DND-41 (cell line): ENCODE measurements at regions not wholly inside any gene's neighbourhood (a gene's known extent, or its start where the extent isn't known, plus 50 kb on each side); places are given as distances from the start of the nearest gene placed in this dataset.

ENCODE experiments used
- ATAC-seq: fragments of 200-7000 bp; cut with Tn5 transposase; 3 replicates; pipeline ENCODE4 v1.9.1; 2021; ENCODE audit warnings: low read depth; ENCODE audit not compliant: insufficient read depth
- DNase-seq: peaks from one replicate; pipeline ENCODE4 v3.0.0-alpha.2; 2020
- H2AFZ ChIP-seq: 2 replicates; pipeline ENCODE4 v1.6.0; 2012; ENCODE audit warnings: low read depth, low read length
- H3K27ac ChIP-seq: 2 replicates; pipeline ENCODE4 v1.5.1; 2012; ENCODE audit warnings: low read length, inconsistent platforms
- H3K27me3 ChIP-seq: fragments of 200-600 bp; sonication (generic); 2 replicates; pipeline ENCODE4 v1.6.0; 2012; ENCODE audit warnings: low read length, mild to moderate bottlenecking, inconsistent platforms; ENCODE audit not compliant: insufficient read depth, poor library complexity
- H3K36me3 ChIP-seq: 2 replicates; pipeline ENCODE4 v1.5.1; 2012; ENCODE audit warnings: low read length, inconsistent platforms; ENCODE audit not compliant: insufficient read depth
- H3K4me1 ChIP-seq: 2 replicates; pipeline ENCODE4 v1.5.1; 2012; ENCODE audit warnings: mild to moderate bottlenecking, low read length; ENCODE audit not compliant: insufficient read depth
- H3K4me2 ChIP-seq: 2 replicates; pipeline ENCODE4 v1.6.0; 2012; ENCODE audit warnings: mild to moderate bottlenecking, moderate library complexity, low read length, inconsistent platforms; ENCODE audit not compliant: insufficient read depth
- H3K4me3 ChIP-seq, 2 experiments: fragments of 200-600 bp in 1 of 2; shearing (Covaris generic) in 1 of 2; 2 replicates each; pipeline ENCODE4 v1.5.1; 2012 to 2016; ENCODE audit warnings: inconsistent platforms in 2 of 2, low read length in 2 of 2, mild to moderate bottlenecking in 2 of 2, low read depth in 1 of 2, moderate library complexity in 1 of 2
- H3K79me2 ChIP-seq: 2 replicates; pipeline ENCODE4 v1.6.0; 2012; ENCODE audit warnings: low read length, inconsistent platforms; ENCODE audit not compliant: insufficient read depth
- H3K9ac ChIP-seq: 2 replicates; pipeline ENCODE4 v1.6.0; 2012; ENCODE audit warnings: low read depth, mild to moderate bottlenecking, inconsistent platforms, low read length, moderate library complexity
- H3K9me3 ChIP-seq: 2 replicates; pipeline ENCODE4 v1.5.1; 2012; ENCODE audit warnings: low read length, moderate library complexity, mild to moderate bottlenecking, inconsistent platforms; ENCODE audit not compliant: insufficient read depth, severe bottlenecking
- H4K20me1 ChIP-seq: 2 replicates; pipeline ENCODE4 v1.6.0; 2012; ENCODE audit warnings: low read length; ENCODE audit not compliant: insufficient read depth
- CTCF ChIP-seq: IDR thresholded peaks from 2 replicates; pipeline ENCODE4 v1.5.1; 2012; ENCODE audit warnings: borderline replicate concordance, low read length, moderate library complexity, mild to moderate bottlenecking; ENCODE audit not compliant: poor library complexity, severe bottlenecking; ENCODE audit errors: extremely low read depth
- EZH2 ChIP-seq: IDR thresholded peaks from 3 replicates; pipeline ENCODE4 v1.6.1; 2012; ENCODE audit warnings: borderline replicate concordance, low read depth, mild to moderate bottlenecking, moderate library complexity, low read length, inconsistent platforms; ENCODE audit not compliant: severe bottlenecking

DNA sequence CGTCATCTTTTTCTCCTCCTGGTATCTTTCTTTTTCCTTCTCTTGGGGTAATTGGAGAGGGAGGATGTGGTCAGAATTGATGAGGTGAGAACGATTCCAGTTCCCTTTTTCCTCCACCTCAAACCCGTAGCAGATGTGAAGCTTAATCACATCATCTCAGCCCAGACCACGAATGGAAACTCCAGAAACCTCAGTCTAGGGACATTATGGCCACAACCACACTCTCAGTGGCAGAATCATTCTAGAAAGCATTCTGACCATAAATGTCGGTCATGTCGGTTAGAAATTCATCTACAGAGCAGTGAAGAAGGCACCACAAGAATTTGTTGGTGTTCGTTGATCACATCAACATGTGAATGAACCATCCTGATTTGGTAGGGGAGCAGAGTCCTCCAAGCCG is 78.7 kb downstream of the GATA3 start:
- Histone ChIP-seq H3K9ac (no peak overlapping the region), H3K36me3 (no peaks in the 10 kb centered on the region), H4K20me1 (no peaks in the 10 kb centered on the region), H2AFZ (no peak overlapping the region), H3K79me2 (no peaks in the 10 kb centered on the region), H3K4me2 (peak overlapping the region; percentile 25; the same call in 1 of the 2 replicates), H3K27ac (no peak overlapping the region), H3K4me3 (no peak overlapping the region), H3K4me1 (peaks cover 37% of the 10 kb centered on the region), H3K27me3 (no peaks in the 10 kb centered on the region), H3K9me3 (no peaks in the 10 kb centered on the region)
- peak; percentile 64 for DNase-seq
- ATAC-seq = peak; percentile 68
- TF ChIP-seq CTCF (no peak), EZH2 (no peak)

DNA sequence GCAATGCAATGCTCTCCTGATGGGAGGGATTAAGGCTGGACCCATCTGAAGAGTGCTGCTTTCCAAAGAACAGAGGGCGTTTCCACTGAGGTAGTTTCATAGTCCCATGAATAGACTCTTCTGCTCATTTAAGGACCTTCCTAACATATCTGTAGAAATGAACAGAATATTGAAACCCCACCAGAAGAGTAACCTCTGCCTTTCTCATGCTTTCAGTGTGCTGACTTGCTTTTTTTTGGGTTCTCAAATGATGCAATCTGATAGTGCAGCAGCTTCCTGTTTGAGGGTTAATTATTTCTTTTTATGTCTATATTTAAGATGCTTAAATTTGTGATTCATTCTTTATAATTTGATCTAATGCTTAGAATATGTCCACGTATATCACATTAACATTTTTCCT is 82.2 kb downstream of the GATA3 start:
- Histone ChIP-seq H3K9ac (no peak overlapping the region), H2AFZ (peak overlapping the region; percentile 52), H3K9me3 (no peaks in the 10 kb centered on the region), H3K4me2 (no peak overlapping the region), H3K79me2 (no peaks in the 10 kb centered on the region), H3K27me3 (no peaks in the 10 kb centered on the region), H4K20me1 (no peaks in the 10 kb centered on the region), H3K4me3 (no peak overlapping the region), H3K4me1 (peaks cover 37% of the 10 kb centered on the region), H3K36me3 (no peaks in the 10 kb centered on the region), H3K27ac (peak overlapping the region; percentile 62)
- TF ChIP-seq EZH2 (no peak), CTCF (no peak)
- DNase-seq = no peak
- no peak for ATAC-seq

DNA sequence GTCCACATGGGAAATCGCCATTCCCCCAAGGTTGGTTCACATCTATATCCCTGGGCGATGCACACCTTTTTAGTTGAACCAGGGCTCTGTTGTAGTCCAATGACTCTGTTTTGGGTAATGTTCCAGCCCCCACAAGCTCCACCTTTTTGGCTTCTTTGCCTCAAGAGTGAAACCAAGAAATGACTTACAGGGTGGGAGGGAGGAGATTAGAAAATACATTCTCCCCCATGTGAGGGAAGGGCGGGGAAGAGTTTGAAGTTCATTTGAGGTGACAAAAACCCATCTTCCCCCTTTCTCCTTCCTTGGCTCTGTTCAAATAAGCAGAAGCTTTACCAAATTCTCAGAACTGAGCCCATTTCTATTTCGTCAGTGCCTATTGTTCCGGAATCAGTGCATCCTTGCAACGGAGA is 82.8 kb downstream of the GATA3 start:
- Histone ChIP-seq H3K4me1 (peaks cover 37% of the 10 kb centered on the region), H3K36me3 (no peaks in the 10 kb centered on the region), H3K27me3 (no peaks in the 10 kb centered on the region), H2AFZ (peak overlapping the region; percentile 42), H3K79me2 (no peaks in the 10 kb centered on the region), H3K4me2 (peak overlapping the region; percentile 8; the same call in 1 of the 2 replicates), H3K9ac (no peak overlapping the region), H3K4me3 (no peak overlapping the region), H3K27ac (peak overlapping the region; percentile 62), H4K20me1 (no peaks in the 10 kb centered on the region), H3K9me3 (no peaks in the 10 kb centered on the region)
- no peak for TF ChIP-seq CTCF
- no peak for TF ChIP-seq EZH2
- peak; percentile 59 for DNase-seq
- ATAC-seq = peak; percentile 74

DNA sequence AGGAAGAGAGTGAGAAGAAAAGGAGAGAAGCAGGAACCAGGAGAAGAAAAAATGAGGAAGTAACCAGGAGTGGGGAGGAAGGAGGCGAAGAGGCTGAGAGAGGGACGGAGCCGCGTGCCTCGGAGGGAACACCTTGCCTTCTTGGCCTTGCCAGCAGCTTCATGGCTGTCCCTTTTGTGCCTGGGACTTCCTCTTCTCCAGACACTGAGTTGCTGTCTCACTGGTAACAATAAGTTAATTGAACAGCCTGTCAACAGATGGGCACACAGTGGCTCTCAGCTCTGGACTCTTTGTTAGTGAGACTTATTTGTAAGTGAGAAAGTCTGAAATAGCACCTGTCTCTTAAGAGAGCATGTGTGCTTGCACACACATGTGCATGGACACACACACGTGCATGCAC is 83.2 kb downstream of the GATA3 start:
- Histone ChIP-seq H3K4me1 (peaks cover 34% of the 10 kb centered on the region), H3K9ac (no peak overlapping the region), H3K36me3 (no peaks in the 10 kb centered on the region), H4K20me1 (no peaks in the 10 kb centered on the region), H3K4me3 (no peak overlapping the region), H3K79me2 (no peaks in the 10 kb centered on the region), H3K4me2 (peak overlapping the region; percentile 8; the same call in 1 of the 2 replicates), H3K27ac (peak overlapping the region; percentile 62), H3K27me3 (no peaks in the 10 kb centered on the region), H3K9me3 (no peaks in the 10 kb centered on the region), H2AFZ (peak overlapping the region; percentile 42)
- DNase-seq (no peak), ATAC-seq (peak; percentile 16)
- TF ChIP-seq EZH2 (no peak), CTCF (no peak)
